ENCODE measurements at regions not wholly inside any gene's neighbourhood (a gene's known extent, or its start where the extent isn't known, plus 50 kb on each side); places are given as distances from the start of the nearest gene placed in this dataset.
A peak's percentile ranks its signal among the peaks of the same experiment; 100 is the strongest.

DNA sequence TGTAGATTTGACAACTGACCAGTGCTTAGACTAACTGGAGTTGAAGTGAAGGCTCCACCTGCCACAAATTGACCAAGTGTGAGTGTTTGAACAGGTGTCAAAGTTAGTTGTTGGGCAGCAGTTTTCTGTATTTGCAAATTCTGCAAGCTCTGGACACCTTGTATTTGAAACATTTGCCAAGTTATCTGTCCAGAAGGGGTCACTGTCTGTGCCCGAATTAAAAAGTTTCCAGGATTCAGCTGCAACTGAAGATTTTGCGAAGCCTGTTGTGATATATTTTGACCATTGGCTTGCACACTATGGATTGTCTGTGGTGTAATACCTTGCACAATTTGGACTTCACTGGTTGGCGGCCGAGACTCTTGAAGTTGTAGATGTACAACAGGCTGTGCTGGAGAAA lies 1690.7 kb downstream of the SLITRK5 start:
- TF ChIP-seq, protein P1, sequence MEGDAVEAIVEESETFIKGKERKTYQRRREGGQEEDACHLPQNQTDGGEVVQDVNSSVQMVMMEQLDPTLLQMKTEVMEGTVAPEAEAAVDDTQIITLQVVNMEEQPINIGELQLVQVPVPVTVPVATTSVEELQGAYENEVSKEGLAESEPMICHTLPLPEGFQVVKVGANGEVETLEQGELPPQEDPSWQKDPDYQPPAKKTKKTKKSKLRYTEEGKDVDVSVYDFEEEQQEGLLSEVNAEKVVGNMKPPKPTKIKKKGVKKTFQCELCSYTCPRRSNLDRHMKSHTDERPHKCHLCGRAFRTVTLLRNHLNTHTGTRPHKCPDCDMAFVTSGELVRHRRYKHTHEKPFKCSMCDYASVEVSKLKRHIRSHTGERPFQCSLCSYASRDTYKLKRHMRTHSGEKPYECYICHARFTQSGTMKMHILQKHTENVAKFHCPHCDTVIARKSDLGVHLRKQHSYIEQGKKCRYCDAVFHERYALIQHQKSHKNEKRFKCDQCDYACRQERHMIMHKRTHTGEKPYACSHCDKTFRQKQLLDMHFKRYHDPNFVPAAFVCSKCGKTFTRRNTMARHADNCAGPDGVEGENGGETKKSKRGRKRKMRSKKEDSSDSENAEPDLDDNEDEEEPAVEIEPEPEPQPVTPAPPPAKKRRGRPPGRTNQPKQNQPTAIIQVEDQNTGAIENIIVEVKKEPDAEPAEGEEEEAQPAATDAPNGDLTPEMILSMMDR (IDR thresholded peaks at IDR 0.05): peak; percentile 38
- TF ChIP-seq EZH2 (IDR thresholded peaks at IDR 0.05): no peak

Data from neural progenitor cell (in vitro differentiated cells).